Thymus (tissue), 11 donors: ENCODE measurements at regions not wholly inside any gene's neighbourhood (a gene's known extent, or its start where the extent isn't known, plus 50 kb on each side); places are given as distances from the start of the nearest gene placed in this dataset.

Experiments used
- DNase-seq, 9 donors: peaks; one replicate each; pipeline ENCODE4 v3.0.0-alpha.2; 2013; ENCODE audit warnings: low spot score in 9 of 9, low read depth in 6 of 9, missing footprints in 1 of 9
- H3K27ac ChIP-seq, 2 donors: one replicate each; pipeline ENCODE4 v1.5.1; 2013; ENCODE audit warnings: control low read depth in 1 of 2, low read depth in 1 of 2, low read length in 1 of 2, mild to moderate bottlenecking in 1 of 2, moderate library complexity in 1 of 2
- H3K27me3 ChIP-seq, 2 donors: one replicate each; pipeline ENCODE4 v1.5.1; 2013; ENCODE audit warnings: low read length in 1 of 2; ENCODE audit not compliant: control insufficient read depth in 2 of 2, insufficient read depth in 1 of 2
- H3K36me3 ChIP-seq, 2 donors: one replicate each; pipeline ENCODE4 v1.5.1; 2013; ENCODE audit warnings: low read length in 1 of 2, mild to moderate bottlenecking in 1 of 2, moderate library complexity in 1 of 2; ENCODE audit not compliant: control insufficient read depth in 2 of 2, insufficient read depth in 2 of 2
- H3K4me1 ChIP-seq, 2 donors: one replicate each; pipeline ENCODE4 v1.5.1; 2013; ENCODE audit warnings: low read length in 2 of 2; ENCODE audit not compliant: control insufficient read depth in 2 of 2, insufficient read depth in 2 of 2
- H3K4me3 ChIP-seq, 2 donors: one replicate each; pipeline ENCODE4 v1.5.1; 2013; ENCODE audit warnings: low read length in 2 of 2, control low read depth in 1 of 2, mild to moderate bottlenecking in 1 of 2
- H3K9me3 ChIP-seq, 2 donors: one replicate each; pipeline ENCODE4 v1.5.1; 2013; ENCODE audit warnings: low read length in 1 of 2, mild to moderate bottlenecking in 1 of 2; ENCODE audit not compliant: control insufficient read depth in 2 of 2, insufficient read depth in 1 of 2
- WGBS: extraction: QIAGEN DNeasy Blood & Tissue Kit; methylation state at CpG from one replicate; pipeline ENCODE4 v1.1.7; 2013; 5-methylcytosine and 5-hydroxymethylcytosine counted together
- donor health status: healthy.

DNA sequence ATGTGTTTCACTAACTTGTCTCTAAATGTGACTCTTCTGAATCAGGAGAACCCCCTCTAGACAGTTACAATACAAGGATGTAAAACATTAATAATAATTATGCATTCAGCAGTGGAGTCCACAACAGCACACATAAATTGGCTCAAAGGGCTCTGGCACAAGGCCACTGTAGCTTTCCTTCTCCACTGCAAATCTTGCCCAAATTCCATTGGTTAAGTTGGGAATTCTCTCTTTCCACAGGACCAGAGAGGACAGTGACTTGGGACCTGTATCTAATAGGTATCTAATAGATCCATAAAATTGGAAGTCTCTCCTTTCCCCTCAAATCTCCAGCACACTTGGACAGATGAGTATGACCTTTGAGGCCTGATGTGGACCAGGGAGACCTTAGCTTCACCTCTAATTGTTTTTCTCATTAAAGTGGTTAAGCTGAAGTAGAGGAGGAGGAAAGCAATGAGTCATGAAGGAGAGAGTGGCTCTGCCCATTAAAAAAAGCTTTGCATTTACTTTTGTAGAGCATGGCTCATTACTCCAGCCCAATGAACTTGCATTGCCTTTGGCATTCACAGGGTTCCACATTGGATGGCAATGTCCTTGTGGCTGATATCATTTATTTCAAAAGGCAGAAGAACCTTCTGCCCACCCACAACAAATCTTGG, 72.3 kb upstream of the SH3RF1 start:
- no peaks in the 10 kb centered on the region for H3K9me3 ChIP-seq
- no peak overlapping the region for H3K27ac ChIP-seq
- no peak for DNase-seq
- no peaks in the 10 kb centered on the region for H3K36me3 ChIP-seq
- H3K27me3 ChIP-seq = no peaks in the 10 kb centered on the region
- no peak overlapping the region for H3K4me3 ChIP-seq
- no peaks in the 10 kb centered on the region for H3K4me1 ChIP-seq

DNA sequence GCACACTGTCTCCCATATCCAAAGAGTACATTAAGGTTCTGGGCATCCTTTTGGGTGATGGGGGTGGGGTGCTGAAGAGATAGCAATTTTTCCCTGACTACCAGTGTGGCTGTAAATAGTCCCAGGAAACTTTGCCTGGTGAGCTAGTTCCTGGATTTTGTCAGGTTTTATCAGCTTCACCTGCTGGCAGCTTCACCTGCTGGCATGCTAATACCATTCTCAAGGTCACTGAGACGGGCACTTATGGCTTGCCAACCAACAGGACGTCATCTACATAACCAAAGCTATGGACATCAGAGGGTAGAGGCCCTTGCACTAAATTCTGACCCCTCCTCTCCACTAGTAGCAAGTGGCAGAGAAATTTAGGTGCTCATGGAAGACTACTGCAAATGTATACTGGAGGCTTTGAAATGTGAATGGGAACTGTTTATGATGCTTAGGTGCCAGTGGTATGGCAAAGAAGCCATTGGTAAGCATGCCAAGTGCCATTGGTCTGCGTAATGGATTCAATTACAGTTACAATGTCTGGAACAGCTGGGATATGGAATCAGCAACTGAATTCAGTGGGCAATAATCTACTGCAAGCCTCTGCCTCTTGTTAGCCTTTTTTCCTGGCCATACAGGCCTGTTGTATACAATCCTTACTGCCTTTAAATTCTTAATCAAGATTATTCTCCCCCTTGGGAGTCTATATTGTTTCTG, 71.6 kb upstream of the SH3RF1 start:
- Histone ChIP-seq H3K27me3 (no peaks in the 10 kb centered on the region), H3K4me3 (no peak overlapping the region), H3K9me3 (peaks cover 0 to 2% of the 10 kb centered on the region in 2 donors), H3K36me3 (no peaks in the 10 kb centered on the region), H3K4me1 (no peaks in the 10 kb centered on the region), H3K27ac (no peak overlapping the region)
- 95% methylated on average over 3 of the region's 3 CpGs for WGBS
- DNase-seq = no peak

DNA sequence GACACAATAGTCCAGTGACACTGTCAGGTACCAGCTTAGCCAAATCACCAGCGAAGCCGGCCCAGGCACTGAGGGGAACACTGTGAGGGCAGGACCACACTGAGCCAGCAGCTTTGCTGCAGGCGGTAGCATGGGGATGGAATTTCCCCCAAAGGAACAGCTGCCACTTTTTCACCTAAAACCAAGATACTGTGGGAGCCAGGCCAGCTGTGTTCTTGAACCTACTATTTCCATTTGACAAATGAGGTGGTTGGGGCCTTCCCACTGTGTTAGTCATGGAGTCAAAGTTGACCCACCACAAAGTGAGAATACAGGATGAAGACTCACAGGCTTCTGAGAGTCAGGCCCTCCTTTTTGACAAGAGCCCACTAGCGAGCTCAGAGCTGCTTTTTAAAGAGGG, 70.7 kb upstream of the SH3RF1 start:
- H3K4me3 ChIP-seq = no peak overlapping the region
- H3K9me3 ChIP-seq = peaks cover 0 to 2% of the 10 kb centered on the region in 2 donors
- H3K27ac ChIP-seq = no peak overlapping the region
- no peaks in the 10 kb centered on the region for H3K4me1 ChIP-seq
- DNase-seq = no peak
- WGBS = 92% methylated on average over 4 of the region's 4 CpGs
- H3K27me3 ChIP-seq = no peaks in the 10 kb centered on the region
- H3K36me3 ChIP-seq = no peaks in the 10 kb centered on the region

DNA sequence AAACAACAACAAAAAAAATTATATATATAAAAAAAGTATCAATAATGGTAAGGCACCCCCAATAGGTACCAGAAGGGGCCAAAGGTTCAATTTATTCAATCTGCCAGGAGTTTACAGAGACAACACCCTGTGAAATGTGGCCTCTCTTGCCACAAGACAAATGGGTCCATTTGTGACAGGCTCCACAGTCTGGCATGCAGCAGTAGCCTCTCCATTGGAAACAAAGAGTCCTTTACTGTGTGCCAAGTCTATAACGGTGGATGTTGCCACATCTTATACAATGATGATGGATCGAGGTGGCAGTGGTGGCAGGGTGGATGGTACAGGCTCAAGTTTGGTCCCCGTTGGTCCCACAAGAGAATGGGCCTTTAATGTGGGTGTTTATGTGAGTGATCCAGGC, 70.1 kb upstream of the SH3RF1 start:
- WGBS = 95% methylated on average over 3 of the region's 3 CpGs
- no peaks in the 10 kb centered on the region for H3K4me1 ChIP-seq
- DNase-seq = no peak

DNA sequence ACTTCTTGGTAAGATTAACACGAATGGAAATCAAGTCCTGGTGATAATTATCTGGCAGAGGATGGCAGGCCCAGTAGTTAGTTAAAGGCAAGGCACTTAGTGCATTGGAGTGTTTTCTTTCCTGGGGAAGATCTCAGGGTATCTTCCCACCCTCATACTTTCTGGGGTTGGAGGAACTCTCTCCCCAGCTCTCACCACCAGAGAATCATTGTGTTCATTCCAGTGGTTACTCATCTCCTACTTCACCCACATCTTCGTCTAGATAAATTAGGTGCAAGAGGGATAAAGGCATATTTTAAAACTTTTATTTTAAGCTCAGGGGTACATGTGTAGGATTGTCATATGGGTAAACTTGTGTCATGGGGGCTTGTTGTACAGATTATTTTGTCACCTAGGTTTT, 67.5 kb upstream of the SH3RF1 start:
- 70% methylated on average over 2 of the region's 2 CpGs for WGBS
- Histone ChIP-seq H3K4me1 (no peaks in the 10 kb centered on the region), H3K36me3 (no peaks in the 10 kb centered on the region), H3K4me3 (no peak overlapping the region), H3K9me3 (peaks cover 0 to 2% of the 10 kb centered on the region in 2 donors), H3K27ac (no peak overlapping the region), H3K27me3 (no peaks in the 10 kb centered on the region)
- no peak for DNase-seq

More for the DNA sequence above, 70.1 kb upstream of the SH3RF1 start:
- Histone ChIP-seq H3K36me3 (no peaks in the 10 kb centered on the region), H3K9me3 (peaks cover 0 to 2% of the 10 kb centered on the region in 2 donors), H3K27ac (no peak overlapping the region), H3K27me3 (no peaks in the 10 kb centered on the region), H3K4me3 (no peak overlapping the region)

DNA sequence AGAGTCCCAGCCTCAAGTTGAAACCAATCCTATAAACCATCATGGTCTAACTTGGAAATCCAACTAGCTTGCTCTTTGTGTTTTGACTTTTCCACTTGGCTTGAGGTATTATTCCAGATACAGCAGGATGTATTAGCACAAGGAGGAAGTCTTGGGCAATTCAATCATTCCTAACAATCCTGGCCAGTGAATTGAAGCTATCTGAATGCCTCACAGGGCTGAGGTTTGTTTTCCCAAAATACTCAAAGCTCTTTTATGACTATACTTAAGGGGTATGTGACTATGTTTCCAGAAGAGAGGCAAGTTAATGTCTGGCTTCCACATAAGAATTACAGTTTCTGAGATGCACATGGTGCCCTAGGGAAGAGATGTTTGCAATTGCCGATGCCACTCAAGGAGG, 66.8 kb upstream of the SH3RF1 start:
- Histone ChIP-seq H3K36me3 (no peaks in the 10 kb centered on the region), H3K27ac (no peak overlapping the region), H3K9me3 (peaks cover 0 to 2% of the 10 kb centered on the region in 2 donors), H3K4me1 (no peaks in the 10 kb centered on the region), H3K27me3 (no peaks in the 10 kb centered on the region), H3K4me3 (no peak overlapping the region)
- WGBS = 100% methylated on average over 1 of the region's 1 CpG
- no peak for DNase-seq

DNA sequence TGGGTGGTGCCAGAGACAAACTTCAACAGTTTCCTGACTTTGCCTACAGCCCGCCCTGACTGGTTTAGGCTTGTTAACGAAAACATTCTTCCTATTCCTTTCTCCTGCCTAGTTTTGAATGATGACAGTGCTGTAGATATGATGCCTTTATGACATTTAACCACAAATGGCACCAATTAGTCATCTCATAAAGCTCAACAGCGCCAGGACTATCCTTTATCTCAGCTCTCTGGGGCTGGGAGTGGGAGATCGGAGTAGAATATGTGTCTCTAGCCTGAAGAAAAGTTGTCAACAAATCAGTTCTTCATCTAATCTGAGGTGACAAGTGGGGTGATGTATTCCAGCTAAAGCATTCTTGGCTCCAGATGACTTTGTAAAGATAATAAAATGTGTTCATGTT, 64.6 kb upstream of the SH3RF1 start:
- Histone ChIP-seq H3K36me3 (no peaks in the 10 kb centered on the region), H3K4me1 (no peaks in the 10 kb centered on the region), H3K27me3 (no peaks in the 10 kb centered on the region), H3K9me3 (peaks cover 0 to 2% of the 10 kb centered on the region in 2 donors), H3K4me3 (no peak overlapping the region), H3K27ac (peak overlapping the region; percentile 16 to 32)
- WGBS = 93% methylated on average over 4 of the region's 4 CpGs
- DNase-seq = no peak

DNA sequence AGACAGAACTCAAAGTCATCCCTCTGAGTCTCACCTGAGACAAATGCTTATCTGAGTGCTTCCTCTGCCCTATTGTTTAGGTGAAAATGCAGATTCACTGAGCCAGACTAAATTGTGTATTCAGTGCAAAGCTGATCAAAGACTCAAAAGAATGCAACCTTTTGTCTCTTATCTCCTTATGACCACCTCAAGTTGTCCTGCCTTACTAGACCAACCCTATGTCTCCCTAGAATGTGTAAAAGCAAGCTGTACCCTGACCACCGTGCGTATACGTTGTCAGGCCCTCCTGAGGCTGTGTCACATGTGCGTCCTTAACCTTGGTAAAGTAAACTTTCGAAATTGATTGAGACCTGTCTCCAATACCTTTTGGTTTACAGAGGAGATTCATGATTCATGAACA, 63.6 kb upstream of the SH3RF1 start:
- no peak for DNase-seq
- 90% methylated on average over 5 of the region's 5 CpGs for WGBS
- no peaks in the 10 kb centered on the region for H3K36me3 ChIP-seq
- H3K27me3 ChIP-seq = no peaks in the 10 kb centered on the region
- peaks cover 0 to 2% of the 10 kb centered on the region in 2 donors for H3K9me3 ChIP-seq
- H3K27ac ChIP-seq = no peak overlapping the region
- H3K4me3 ChIP-seq = no peak overlapping the region
- no peaks in the 10 kb centered on the region for H3K4me1 ChIP-seq

DNA sequence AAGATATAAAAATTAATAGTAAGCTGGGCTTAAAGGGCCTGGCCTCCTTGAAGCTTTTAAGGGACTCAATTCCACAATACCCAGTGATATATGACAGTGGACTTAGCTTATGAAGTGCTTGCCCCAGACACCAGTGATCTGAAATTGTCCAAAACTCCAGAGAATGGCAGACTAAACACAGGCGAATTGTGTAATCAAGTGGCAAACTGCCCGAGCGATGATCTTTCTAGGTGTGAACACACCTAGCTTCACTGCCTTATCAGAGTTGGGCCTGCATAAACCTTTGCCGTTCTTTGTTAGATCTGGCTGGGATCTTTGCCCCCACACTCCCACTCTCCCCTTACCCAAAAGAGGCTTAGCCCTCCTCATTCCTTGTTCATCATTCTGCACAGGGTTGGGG, 62.5 kb upstream of the SH3RF1 start:
- 98% methylated on average over 4 of the region's 4 CpGs for whole genome bisulfite sequencing
- Histone ChIP-seq H3K27me3 (no peaks in the 10 kb centered on the region), H3K36me3 (no peaks in the 10 kb centered on the region), H3K4me3 (no peak overlapping the region), H3K4me1 (no peaks in the 10 kb centered on the region), H3K27ac (no peak overlapping the region), H3K9me3 (peaks cover 0 to 2% of the 10 kb centered on the region in 2 donors)
- DNase-seq = no peak
